IPS-18c (cell line): ENCODE measurements at regions not wholly inside any gene's neighbourhood (a gene's known extent, or its start where the extent isn't known, plus 50 kb on each side); places are given as distances from the start of the nearest gene placed in this dataset.

Experiments used
- H3K4me3 ChIP-seq: 2 replicates; pipeline ENCODE4 v1.7.0; 2013; ENCODE audit warnings: low read depth, mild to moderate bottlenecking, low read length, moderate library complexity; ENCODE audit not compliant: insufficient read depth
- H3K9me3 ChIP-seq: one replicate; pipeline ENCODE4 v1.6.1; 2013; ENCODE audit warnings: mild to moderate bottlenecking, low read length, moderate library complexity; ENCODE audit not compliant: control insufficient read depth, insufficient read depth

DNA sequence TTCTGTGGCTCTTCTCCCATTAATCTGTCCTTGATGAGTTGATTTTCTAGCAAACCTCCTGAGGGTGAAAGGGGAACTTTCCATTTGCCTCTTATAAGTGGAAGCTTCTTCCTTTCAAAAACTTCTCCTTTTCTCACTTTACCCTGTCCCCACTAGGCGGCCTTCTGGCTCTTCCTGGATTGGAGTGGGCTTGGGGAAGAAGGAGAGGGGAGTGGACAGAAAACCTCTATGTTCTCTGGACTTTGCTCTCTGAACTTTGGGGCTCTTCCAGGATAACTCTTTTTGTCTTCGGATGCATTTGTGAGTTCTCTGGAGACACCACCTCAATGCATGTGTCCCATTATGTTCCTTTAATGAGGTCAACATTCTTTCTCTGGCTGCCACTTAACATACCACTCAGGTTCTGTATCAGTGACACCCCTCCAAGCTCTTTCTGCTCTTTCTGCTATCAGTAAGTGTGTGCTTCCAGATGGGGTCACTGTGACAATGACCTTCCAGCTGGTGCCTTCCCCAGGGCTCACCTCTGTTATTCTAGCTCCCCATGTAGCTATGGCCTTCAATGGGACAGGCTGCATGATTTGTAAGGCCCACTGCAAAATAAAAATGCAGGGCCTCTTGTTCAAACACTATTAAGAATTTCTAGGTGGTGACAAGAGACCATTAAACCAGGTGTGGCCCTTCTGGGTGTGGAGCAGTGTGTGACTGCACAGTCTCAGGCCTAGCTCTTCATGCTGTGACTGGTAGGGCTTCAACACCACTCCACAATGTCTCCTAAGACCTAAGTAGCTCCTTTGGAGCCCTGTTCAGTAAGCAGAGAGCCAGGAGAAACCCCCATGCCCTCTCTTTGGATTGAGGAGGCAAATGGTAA is 389.2 kb downstream of the EFNB2 start:
- no peak overlapping the region for H3K4me3 ChIP-seq
- no peaks in the 10 kb centered on the region for H3K9me3 ChIP-seq

DNA sequence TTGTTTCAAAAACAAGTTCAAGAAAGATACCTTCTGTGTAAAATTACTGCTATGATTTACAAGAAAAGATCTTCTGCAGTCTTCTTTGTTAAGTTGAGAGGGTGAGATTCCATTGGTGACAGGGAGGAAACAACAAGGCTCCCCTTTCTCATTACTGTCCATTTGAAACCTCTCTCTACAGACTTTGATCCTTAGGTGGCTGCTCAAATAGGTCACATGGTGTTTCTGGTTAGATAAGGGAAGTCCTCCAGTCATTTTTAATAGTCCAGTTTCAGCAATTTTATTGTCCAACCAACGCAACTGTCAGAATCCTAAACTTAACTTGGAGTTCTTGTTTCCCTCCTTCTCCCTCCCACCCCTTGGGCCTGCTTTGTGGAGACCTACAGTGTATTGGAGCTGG is 390.4 kb downstream of the EFNB2 start:
- Histone ChIP-seq H3K9me3 (no peaks in the 10 kb centered on the region), H3K4me3 (no peak overlapping the region)

DNA sequence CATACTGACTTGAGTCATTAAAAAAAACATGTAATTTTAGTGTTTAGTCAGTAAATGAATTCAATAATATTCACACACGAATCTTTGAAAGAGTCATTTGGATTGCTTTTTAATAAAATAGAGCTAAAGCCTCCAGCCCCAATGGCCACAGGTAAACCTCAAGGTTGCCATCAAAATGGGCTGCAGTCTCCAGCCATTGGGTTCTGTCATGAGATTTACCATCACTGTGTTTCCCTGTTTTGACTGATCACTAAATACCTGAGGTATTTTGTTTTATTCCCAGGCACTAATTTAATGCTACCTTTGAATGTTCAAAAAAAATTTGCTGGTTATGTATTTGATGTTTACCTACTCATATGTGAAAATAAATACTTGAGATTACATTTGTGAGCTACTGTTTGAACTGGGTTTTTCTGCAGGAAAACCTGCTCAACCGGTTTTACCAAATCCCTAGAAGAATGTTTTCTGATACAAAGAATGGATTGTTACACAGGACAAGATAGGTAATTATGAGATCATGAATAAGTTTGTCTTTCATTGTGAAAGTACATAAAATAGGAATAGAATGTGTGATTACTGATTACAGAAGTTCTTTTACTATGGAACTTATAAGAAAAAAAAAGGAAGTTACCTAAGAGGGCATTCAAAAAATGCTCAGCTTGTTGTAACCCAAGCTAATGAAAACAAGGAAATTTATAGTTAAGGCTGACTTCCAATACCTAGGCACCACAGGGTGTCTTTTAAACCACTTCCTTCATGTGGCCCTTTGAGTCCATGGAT is 391.3 kb downstream of the EFNB2 start:
- Histone ChIP-seq H3K9me3 (no peaks in the 10 kb centered on the region), H3K4me3 (no peak overlapping the region)

DNA sequence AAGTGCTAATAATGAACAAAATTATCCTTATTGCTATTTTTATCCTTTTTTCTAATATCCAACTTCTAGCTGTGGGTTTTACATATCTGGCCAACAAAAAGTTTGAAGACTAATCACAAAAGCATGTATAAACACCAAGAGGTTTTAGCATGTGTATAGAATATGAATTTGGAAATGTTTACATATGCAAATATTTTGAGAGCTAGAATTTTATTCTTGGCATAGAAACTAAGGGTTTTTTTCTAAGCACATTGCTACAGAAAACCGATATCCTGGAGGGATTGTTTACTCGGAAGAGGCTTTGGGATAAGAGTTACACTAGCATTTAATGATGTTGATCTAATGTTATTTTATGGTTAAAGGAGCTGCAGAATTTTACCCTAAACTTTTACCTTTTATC is 392.1 kb downstream of the EFNB2 start:
- Histone ChIP-seq H3K9me3 (no peaks in the 10 kb centered on the region), H3K4me3 (no peak overlapping the region)

DNA sequence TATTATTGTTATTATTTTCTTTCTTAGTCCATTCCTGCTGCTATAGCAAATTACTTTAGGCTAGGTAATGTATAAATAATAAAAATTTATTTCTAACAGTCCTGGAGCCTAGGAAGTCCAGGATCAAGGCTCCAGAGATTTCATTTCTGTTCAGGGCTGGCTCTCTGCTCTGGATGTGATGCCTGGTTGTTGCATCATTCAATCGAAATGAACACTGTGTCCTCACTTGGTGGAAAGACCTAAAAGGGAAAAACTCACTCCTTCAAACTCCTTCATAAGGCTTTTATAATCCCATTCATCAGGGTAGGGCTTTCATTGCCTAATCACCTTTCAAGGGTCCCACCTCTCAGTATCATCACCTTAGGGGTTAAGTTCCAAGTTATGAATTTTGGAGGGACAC is 395.0 kb downstream of the EFNB2 start:
- H3K9me3 ChIP-seq: no peaks in the 10 kb centered on the region

DNA sequence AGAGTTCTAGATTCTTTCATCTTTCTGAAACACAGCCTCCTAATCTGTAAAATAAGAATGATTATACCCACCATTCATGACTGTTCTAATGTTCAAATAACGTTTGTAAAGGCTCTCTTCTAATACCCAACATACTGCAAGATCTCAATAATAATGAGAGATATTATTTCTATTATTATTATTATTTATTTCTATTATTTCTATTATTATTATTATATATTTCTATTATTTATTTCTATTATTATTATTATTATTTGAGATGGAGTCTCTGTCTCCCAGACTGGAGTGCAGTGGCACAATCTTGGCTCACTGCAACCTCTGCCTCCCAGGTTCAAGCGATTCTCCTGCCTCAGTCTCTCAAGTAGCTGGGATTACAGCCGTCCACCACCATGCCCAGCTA is 395.5 kb downstream of the EFNB2 start:
- Histone ChIP-seq H3K9me3 (no peaks in the 10 kb centered on the region), H3K4me3 (no peak overlapping the region)

More for the DNA sequence above, 395.0 kb downstream of the EFNB2 start:
- H3K4me3 ChIP-seq: no peak overlapping the region

DNA sequence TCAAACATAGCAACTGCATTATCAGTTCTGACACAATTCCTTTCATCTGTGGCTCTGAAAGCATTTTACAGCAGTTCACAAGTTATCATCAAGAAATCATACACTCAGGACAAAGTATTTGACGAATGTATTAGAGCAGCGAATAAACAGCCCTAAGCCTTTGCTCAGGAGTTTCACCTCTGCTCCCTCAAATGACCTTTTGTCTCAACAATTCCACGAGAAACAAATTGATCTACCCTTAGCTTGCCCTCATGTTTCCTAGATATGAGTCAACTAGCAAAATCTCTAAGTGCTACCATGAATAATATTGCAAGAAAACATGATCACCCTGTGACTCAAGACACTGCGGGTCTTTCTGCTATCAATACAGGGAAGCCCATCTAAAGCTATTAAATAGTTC is 396.1 kb downstream of the EFNB2 start:
- no peaks in the 10 kb centered on the region for H3K9me3 ChIP-seq
- no peak overlapping the region for H3K4me3 ChIP-seq

DNA sequence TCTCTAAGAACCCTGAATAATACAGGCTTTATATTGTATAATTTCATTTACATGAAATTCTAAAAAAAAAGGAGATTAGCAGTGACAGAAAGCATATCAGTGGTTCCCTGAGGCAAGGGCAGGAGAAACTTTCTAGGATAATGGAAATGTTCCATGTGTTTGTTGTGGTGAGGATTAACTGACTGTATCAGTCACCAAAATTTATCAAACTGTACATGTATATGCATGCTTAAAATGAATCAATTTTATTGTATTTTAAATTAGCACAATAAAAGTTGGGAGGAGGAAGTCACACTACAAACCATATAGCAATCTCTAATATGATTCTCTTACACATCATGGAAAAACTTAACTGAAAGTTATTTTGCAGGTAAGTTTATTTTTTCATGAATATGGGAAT is 396.8 kb downstream of the EFNB2 start:
- no peak overlapping the region for H3K4me3 ChIP-seq
- no peaks in the 10 kb centered on the region for H3K9me3 ChIP-seq

DNA sequence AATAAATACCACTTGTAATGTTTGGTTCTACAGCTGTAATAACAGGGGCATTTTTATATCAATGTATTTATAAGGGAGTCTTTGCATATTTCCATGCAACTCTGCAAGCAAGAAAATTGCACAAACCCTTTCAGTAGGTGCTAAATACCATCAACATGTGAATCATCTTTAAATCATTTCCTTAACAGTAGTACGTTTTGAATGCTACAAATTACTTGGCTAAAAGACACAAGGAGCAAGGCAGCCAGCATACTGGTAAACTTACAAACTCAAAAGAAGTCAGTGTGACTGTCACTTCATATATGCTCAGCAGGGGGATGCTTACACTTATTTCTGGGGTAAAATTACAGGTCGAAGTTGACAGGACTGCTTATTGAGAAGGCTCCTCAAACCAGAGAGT is 402.4 kb downstream of the EFNB2 start:
- Histone ChIP-seq H3K9me3 (no peaks in the 10 kb centered on the region), H3K4me3 (no peak overlapping the region)

DNA sequence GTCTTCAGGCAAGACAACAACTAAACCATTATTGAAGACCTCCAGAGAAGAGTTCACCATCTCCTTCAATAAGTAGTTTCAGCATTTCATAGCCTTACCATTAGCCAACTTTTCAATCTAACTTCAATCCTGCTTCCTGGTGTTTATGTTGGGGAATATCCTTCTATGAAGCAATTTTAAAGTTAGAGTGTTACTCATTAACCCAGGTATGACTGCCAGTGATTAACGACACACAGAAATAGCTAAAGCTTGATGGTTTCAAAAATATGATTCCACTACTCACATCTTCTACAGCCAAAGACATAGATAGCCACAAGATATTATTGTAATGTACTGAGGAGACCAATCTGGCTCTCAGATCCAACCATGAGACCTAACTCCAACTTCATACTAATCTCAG is 403.2 kb downstream of the EFNB2 start:
- no peaks in the 10 kb centered on the region for H3K9me3 ChIP-seq
- H3K4me3 ChIP-seq: no peak overlapping the region

DNA sequence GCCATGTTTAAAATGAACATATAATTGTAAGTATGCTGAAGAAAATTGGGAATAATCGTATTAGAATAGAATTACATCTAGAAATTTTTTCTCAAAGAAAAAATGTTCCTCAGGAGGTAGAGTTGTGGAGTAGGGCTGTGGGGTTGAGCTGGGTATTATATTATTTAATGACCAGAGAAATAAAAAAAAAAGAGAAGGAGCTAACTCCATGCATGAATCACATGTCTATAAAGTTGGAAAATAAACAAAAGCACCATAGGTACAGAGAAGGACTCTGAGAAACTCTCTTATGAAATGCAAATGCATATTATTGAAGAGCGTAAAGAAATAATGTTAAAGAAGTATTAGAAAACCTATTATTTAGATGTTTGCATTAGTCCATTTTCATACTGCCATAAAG is 405.5 kb downstream of the EFNB2 start:
- Histone ChIP-seq H3K9me3 (no peaks in the 10 kb centered on the region), H3K4me3 (no peak overlapping the region)

DNA sequence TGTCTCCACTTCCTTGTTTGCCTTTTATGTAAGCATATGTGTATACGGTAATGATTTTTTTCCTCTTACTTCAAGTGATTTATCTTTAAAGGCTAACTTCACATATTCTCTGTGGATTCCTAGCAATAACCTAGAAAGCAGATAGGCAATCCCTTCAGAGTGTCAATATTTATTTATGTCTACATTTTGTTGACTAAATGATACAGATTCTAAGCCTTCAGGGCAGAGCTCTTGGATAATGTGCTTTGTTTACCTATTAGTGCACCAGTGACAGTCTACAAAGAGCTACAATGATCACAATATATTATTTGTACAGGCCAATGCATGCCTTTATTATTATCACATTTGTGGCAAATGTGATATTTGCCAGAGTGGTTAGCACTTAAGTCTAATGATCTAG is 406.2 kb downstream of the EFNB2 start:
- Histone ChIP-seq H3K9me3 (no peaks in the 10 kb centered on the region), H3K4me3 (no peak overlapping the region)

DNA sequence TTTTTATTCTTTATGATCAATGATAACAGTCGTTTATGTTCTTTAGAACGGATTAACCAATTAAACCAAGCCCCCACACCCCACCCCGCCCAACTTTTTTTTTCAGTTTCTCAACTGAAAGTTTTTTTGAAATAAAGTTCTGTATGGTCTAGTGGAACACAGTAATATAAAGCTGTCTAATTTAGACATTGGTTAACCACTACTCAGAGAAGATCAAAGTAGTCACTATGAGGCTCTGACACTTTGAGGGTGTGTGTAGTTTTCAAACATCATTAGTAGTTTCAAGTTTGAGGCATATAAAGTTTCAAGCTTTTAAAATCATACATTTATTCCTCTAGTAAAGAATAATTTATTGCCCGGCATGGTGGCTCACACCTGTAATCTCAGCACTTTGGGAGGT is 413.2 kb downstream of the EFNB2 start:
- H3K9me3 ChIP-seq: no peaks in the 10 kb centered on the region
- no peak overlapping the region for H3K4me3 ChIP-seq

DNA sequence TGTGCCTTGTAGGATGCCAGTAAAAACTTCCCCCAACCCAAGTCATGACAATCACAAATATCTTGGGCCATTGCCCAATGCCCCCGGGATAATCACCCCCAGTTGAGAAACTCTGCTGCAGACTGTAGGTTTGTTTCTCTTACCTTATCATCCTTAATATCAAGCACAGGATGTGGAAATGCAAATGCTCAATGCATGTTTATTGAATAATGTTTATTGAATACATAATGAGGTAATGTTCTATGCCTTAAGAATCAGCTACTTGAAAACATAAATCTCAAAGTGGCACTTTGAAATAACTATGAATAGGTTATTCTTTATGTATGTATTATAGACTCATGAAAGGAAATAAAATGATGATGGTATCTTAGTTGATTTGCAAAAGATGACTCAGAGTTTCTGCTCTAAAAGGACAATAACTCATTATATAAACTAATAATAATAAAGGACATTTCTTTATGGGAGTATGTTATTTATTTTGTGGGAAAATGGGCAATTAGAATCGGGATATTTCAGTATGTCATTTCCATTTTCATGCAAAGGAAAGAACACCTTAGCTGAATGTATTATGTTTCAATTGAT is 414.2 kb downstream of the EFNB2 start:
- Histone ChIP-seq H3K9me3 (no peaks in the 10 kb centered on the region), H3K4me3 (no peak overlapping the region)

DNA sequence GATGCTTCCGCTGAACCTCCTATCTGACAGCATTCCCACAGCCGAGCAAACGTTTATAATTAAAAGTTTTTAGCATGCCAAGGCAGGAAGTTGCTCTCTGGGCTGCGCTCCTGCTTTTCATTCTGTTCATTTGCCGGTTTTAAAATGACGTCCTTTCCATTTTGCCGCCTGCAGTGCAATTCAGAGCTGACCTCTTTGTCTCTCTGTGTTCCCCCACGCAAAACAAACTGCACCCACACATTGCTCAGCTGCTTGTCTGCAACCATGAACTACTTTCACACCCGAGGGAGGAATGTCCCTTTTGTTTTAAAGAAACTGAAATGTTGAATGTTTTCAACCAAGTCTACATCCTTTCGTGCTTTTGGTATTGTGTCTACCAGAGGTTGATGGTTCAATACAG is 416.5 kb downstream of the EFNB2 start:
- no peaks in the 10 kb centered on the region for H3K9me3 ChIP-seq
- H3K4me3 ChIP-seq: no peak overlapping the region

DNA sequence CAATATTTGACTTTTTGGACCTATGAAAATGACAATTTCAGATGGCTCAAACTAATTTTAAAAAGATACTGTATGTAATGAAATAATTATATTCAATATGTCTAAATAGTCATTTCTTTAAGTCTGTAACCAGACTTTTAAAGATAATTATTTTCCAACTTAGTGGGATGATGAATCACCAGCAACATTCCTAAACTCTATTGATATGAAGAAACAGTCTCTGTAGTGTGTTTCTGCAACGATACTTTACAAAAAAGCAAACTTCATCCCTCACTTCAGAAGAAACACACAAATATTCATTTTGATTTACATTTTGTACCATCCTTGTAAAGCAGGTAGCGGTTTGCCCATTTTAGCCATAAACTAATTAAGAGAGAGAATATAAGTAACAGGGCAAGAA is 417.4 kb downstream of the EFNB2 start:
- Histone ChIP-seq H3K4me3 (no peak overlapping the region), H3K9me3 (no peaks in the 10 kb centered on the region)

DNA sequence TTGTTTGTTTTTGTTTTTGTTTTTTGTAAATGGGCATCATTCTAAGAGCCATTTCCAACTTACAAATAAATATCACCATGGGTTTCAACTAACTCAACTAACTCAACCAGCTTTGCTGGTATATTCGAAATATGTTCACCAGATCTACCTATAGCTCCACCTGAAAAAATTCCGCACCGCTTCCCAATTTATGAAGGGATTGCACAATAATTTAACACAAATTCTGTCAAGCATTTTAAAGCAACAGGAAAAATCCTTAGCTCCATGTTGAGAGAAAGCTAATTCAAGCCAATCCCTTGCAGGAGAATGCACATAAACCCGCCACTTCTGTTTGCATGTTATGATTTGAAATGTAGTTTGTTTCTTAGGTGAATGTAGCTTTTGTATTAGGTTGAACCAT is 417.8 kb downstream of the EFNB2 start:
- no peaks in the 10 kb centered on the region for H3K9me3 ChIP-seq
- no peak overlapping the region for H3K4me3 ChIP-seq

DNA sequence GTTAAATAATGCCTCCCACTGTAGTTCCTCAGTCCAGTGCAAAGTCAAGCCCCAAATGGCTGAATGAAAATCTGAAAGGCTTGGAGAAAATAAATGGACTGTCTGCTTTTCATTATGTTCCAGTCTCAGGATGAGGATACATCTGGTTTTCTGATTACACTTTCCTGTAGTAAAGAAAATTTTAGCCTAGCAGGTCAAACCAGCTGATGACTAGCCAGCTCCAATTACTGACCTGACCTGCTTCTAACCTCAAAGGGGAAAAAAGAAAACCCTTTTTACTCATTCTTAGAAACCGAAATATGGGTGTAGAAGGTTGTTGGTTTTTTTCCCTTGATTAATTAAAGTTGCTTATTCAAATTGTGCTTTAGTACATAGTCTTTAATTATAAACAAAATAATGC is 418.4 kb downstream of the EFNB2 start:
- Histone ChIP-seq H3K4me3 (no peak overlapping the region), H3K9me3 (no peaks in the 10 kb centered on the region)
